HepG2 (cell line): ENCODE measurements at regions not wholly inside any gene's neighbourhood (a gene's known extent, or its start where the extent isn't known, plus 50 kb on each side); places are given as distances from the start of the nearest gene placed in this dataset.

Source experiments
- ATAC-seq: fragments of 200-7000 bp; cut with Tn5 transposase; 3 replicates; pipeline ENCODE4 v1.9.1; 2020; ENCODE audit warnings: mild to moderate bottlenecking, moderate library complexity
- BruUV-seq: library from RNA; stranded (reverse); fragments of 400-500 nt; replicated peaks from 2 replicates; lab custom pipeline; 2021; lab: Mats Ljungman, UMichigan
- CTCF ChIA-PET: fragments of 300-600 bp; formaldehyde crosslinking; extraction: SDS; loops from one replicate; lab custom pipeline; 2021; ENCODE audit warnings: low total read pairs, inconsistent platforms, low intra/inter-chr PET ratio; lab: Yijun Ruan, JAX
- POLR2A ChIA-PET: fragments of 350-600 bp; sonication (Branson Sonifier 250); formaldehyde crosslinking; loops from one replicate; lab custom pipeline; 2020; ENCODE audit warnings: antibody characterized with exemption, inconsistent platforms; lab: Yijun Ruan, JAX
- DNase-seq: peaks from one replicate; pipeline ENCODE4 v3.0.0-alpha.2; 2015; ENCODE audit warnings: low spot score
- FAIRE-seq: peaks from 3 replicates; lab custom pipeline; 2011; peaks lifted over from hg19 to GRCh38; lab: Jason Lieb, UNC
- H2AFZ ChIP-seq: one replicate; pipeline ENCODE4 v1.6.1; 2011; ENCODE audit warnings: low read length, inconsistent platforms
- H3K27ac ChIP-seq: fragments of 300-600 bp; 3 replicates; pipeline ENCODE4 v1.8.0; 2011; ENCODE audit warnings: mixed run types, mild to moderate bottlenecking, mixed read lengths, low read length, inconsistent platforms; ENCODE audit not compliant: insufficient read depth; ENCODE audit errors: extremely low read length
- H3K27me3 ChIP-seq, 2 experiments: fragments of 200-600 bp in 1 of 2; 2 replicates in 1 of 2; 3 replicates in 1 of 2; pipeline versions ENCODE4 v1.6.0 to v1.8.0; 2011; ENCODE audit warnings: low read length in 2 of 2, mild to moderate bottlenecking in 2 of 2, moderate library complexity in 2 of 2, inconsistent platforms in 1 of 2; ENCODE audit not compliant: insufficient read depth in 2 of 2, control insufficient read depth in 1 of 2
- H3K36me3 ChIP-seq, 2 experiments: fragments of 200-600 bp in 1 of 2; replicated peaks in 1 of 2; 2 replicates in 1 of 2; 3 replicates in 1 of 2; pipeline versions ENCODE4 v1.5.1 to v1.8.0; 2011; ENCODE audit warnings: low read length in 2 of 2, inconsistent platforms in 1 of 2; ENCODE audit not compliant: insufficient read depth in 2 of 2, control insufficient read depth in 1 of 2
- H3K4me1 ChIP-seq: 2 replicates; pipeline ENCODE4 v1.5.1; 2012; ENCODE audit warnings: low read length, inconsistent platforms; ENCODE audit not compliant: insufficient read depth
- H3K4me2 ChIP-seq: 2 replicates; pipeline ENCODE4 v1.6.0; 2011; ENCODE audit warnings: low read depth, low read length, inconsistent platforms
- H3K4me3 ChIP-seq, 3 experiments: fragments of 200-600 bp in 1 of 3; sonication (generic), shearing (Covaris generic) in 1 of 3; replicated peaks in 1 of 3; 2 replicates each; pipeline ENCODE4 v1.5.1; 2011 to 2016; ENCODE audit warnings: low read length in 3 of 3, inconsistent platforms in 2 of 3, low read depth in 2 of 3, mild to moderate bottlenecking in 2 of 3, control low read depth in 1 of 3, mixed read lengths in 1 of 3; ENCODE audit not compliant: insufficient read depth in 1 of 3
- H3K79me2 ChIP-seq: one replicate; pipeline ENCODE4 v1.6.1; 2011; ENCODE audit warnings: low read length, inconsistent platforms; ENCODE audit not compliant: insufficient read depth
- H3K9ac ChIP-seq: 2 replicates; pipeline ENCODE4 v1.6.0; 2011; ENCODE audit warnings: mild to moderate bottlenecking, low read depth, low read length, inconsistent platforms; ENCODE audit not compliant: insufficient read depth
- H3K9me3 ChIP-seq: 2 replicates; pipeline ENCODE4 v1.5.1; 2012; ENCODE audit warnings: mild to moderate bottlenecking, low read length
- H4K20me1 ChIP-seq: 2 replicates; pipeline ENCODE4 v1.6.0; 2011; ENCODE audit warnings: inconsistent platforms, mild to moderate bottlenecking, low read length, moderate library complexity; ENCODE audit not compliant: insufficient read depth
- CENPX ChIP-seq: sonication (generic); formaldehyde crosslinking; IDR thresholded peaks from 2 replicates; pipeline ENCODE4 v1.9.0; 2021; ENCODE audit warnings: mild to moderate bottlenecking, missing genetic modification reagents, moderate library complexity
- CREBL2 ChIP-seq: sonication (generic); formaldehyde crosslinking; IDR thresholded peaks from 2 replicates; pipeline ENCODE4 v1.8.1; 2023; ENCODE audit warnings: missing genetic modification reagents, mild to moderate bottlenecking, borderline replicate concordance
- HOXA9 ChIP-seq: sonication (generic); formaldehyde crosslinking; IDR thresholded peaks from 2 replicates; pipeline ENCODE4 v1.8.1; 2022; ENCODE audit warnings: missing genetic modification reagents, mild to moderate bottlenecking, moderate library complexity, borderline replicate concordance
- POLR2G ChIP-seq: fragments of 200-400 bp; formaldehyde crosslinking; IDR thresholded peaks from 2 replicates; pipeline ENCODE4 v1.6.1; 2018; ENCODE audit warnings: mild to moderate bottlenecking, low read depth, low read length, moderate library complexity
- SP2 ChIP-seq: sonication (generic); formaldehyde crosslinking; IDR thresholded peaks from 2 replicates; pipeline ENCODE4 v1.5.1; 2020; ENCODE audit warnings: mild to moderate bottlenecking, missing genetic modification reagents
- TSC22D2 ChIP-seq: sonication (generic); formaldehyde crosslinking; IDR thresholded peaks from 2 replicates; pipeline ENCODE4 v1.5.1; 2020; ENCODE audit warnings: missing genetic modification reagents, mild to moderate bottlenecking, borderline replicate concordance
- ZBTB38 ChIP-seq: sonication (generic); formaldehyde crosslinking; IDR thresholded peaks from 2 replicates; pipeline ENCODE4 v1.5.1; 2020; ENCODE audit warnings: mild to moderate bottlenecking, missing genetic modification reagents
- ZIK1 ChIP-seq: sonication (generic); formaldehyde crosslinking; IDR thresholded peaks from 2 replicates; pipeline ENCODE4 v1.5.0; 2020; ENCODE audit warnings: mild to moderate bottlenecking, low read depth, missing genetic modification reagents, borderline replicate concordance
- ZNF331 ChIP-seq: sonication (generic); formaldehyde crosslinking; IDR thresholded peaks from 2 replicates; pipeline ENCODE4 v1.4.0; 2020; ENCODE audit warnings: missing genetic modification reagents
- ZNF652 ChIP-seq: IDR thresholded peaks from 2 replicates; pipeline ENCODE4 v1.6.1; 2016; ENCODE audit warnings: low read depth, borderline replicate concordance
- whole genome bisulfite sequencing: methylation state at CpG from one replicate; pipeline ENCODE4 v1.1.6; 2017; ENCODE audit warnings: low lambda C conversion rate; 5-methylcytosine and 5-hydroxymethylcytosine counted together
- in situ Hi-C: cut with HindIII; loops from 2 replicates; pipeline ENCODE4 v1.10.0; 2017; ENCODE audit warnings: low pct_unique_long_range_greater_than_20kb; ENCODE audit not compliant: extremely low pct_ligation_motif_present
- intact Hi-C: fragments of 100-400 bp; cut with micrococcal nuclease; formaldehyde crosslinking; loops from one replicate; pipeline ENCODE4 v1.10.0; 2022; ENCODE audit not compliant: unreplicated experiment

- H3K4me2 ChIP-seq: no peak overlapping the region
- intact Hi-C loops: no loop called here
- no peak overlapping the region for H3K9ac ChIP-seq
- no peak overlapping the region for H2AFZ ChIP-seq
- no peaks in the 10 kb centered on the region for H4K20me1 ChIP-seq
- in situ Hi-C loops: no loop called here
- H3K36me3 ChIP-seq: no peaks in the 10 kb centered on the region
- TF ChIP-seq ZIK1 (CRISPR knock-in tag) (no peak), HOXA9 (CRISPR knock-in tag) (no peak), CENPX (CRISPR knock-in tag) (no peak)
- no peak for ATAC-seq
- no peak for FAIRE-seq
- ChIA-PET CTCF (no interaction called here), POLR2A (no interaction called here)
- H3K9me3 ChIP-seq: peaks cover 1% of the 10 kb centered on the region; the same call in 1 of the 2 replicates
- H3K4me1 ChIP-seq: no peaks in the 10 kb centered on the region
- no peaks in the 10 kb centered on the region for H3K79me2 ChIP-seq
- no peak overlapping the region for H3K27ac ChIP-seq
- H3K4me3 ChIP-seq: no peak overlapping the region
- no peak for DNase-seq
- BruUV-seq: no TSS peak
- 7% methylated on average over 2 of the region's 2 CpGs for WGBS
- no peaks in the 10 kb centered on the region for H3K27me3 ChIP-seq
Measured at GRCh38 chr7:42734568-42734967, 177.3 kb downstream of the C7orf25 start.

- in situ Hi-C loops: no loop called here
Measured at GRCh38 chr7:42733040-42733439, 178.8 kb downstream of the C7orf25 start.

More at GRCh38 chr7:42733040-42733439, 178.8 kb downstream of the C7orf25 start:
- Histone ChIP-seq H3K27ac (no peak overlapping the region), H2AFZ (no peak overlapping the region), H3K4me2 (no peak overlapping the region), H3K79me2 (no peaks in the 10 kb centered on the region), H4K20me1 (no peaks in the 10 kb centered on the region), H3K9ac (no peak overlapping the region), H3K9me3 (peaks cover 4% of the 10 kb centered on the region; the same call in 1 of the 2 replicates), H3K36me3 (no peaks in the 10 kb centered on the region), H3K4me3 (no peak overlapping the region), H3K27me3 (no peaks in the 10 kb centered on the region), H3K4me1 (no peaks in the 10 kb centered on the region)
- no TSS peak for BruUV-seq
- FAIRE-seq (no peak), ATAC-seq (no peak), DNase-seq (no peak)
- intact Hi-C loops: no loop called here
- TF ChIP-seq ZBTB38 (CRISPR knock-in tag): no peak
- no peak for TF ChIP-seq CREBL2 (CRISPR knock-in tag)
- no peak for TF ChIP-seq SP2 (CRISPR knock-in tag)
- TF ChIP-seq POLR2G: no peak
- TF ChIP-seq ZNF331: no peak
- no peak for TF ChIP-seq ZNF652
- TF ChIP-seq TSC22D2 (CRISPR knock-in tag): no peak
- WGBS: 2% methylated on average over 5 of the region's 5 CpGs
- ChIA-PET POLR2A (no interaction called here), CTCF (no interaction called here)
